ENCODE measurements at regions not wholly inside any gene's neighbourhood (a gene's known extent, or its start where the extent isn't known, plus 50 kb on each side); places are given as distances from the start of the nearest gene placed in this dataset.
"Not testable (repeated sequence)": the region's sequence is repeated elsewhere in the genome, so short reads cannot be mapped to it uniquely, and the experiment has no call there.

DNA sequence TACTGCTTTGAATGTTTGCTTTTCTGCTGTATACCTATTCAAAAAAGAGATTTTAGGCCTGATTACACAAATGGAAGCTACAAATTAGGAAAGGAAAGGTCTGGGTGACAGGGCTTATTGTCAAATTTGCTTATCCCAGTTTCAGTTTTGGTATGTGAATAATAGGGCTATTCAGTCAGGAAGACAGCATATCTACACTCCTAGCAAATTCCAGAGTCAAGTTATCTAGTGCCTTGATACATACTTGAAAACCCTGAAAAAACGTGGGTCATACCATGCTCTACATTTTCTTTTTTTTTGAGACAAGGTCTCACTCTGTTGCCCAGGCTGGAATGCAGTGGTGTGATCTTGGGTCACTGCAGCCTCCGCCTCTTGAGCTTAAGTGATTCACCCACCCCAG is 59.2 kb upstream of the CCDC180 start:
- DNase-seq = not testable (repeated sequence)

- DNase-seq = no peak
Observed at GRCh38 chr9:97243606-97244005, 63.9 kb upstream of the CCDC180 start.

- not testable (repeated sequence) for DNase-seq
Observed at GRCh38 chr9:97241430-97241829, 66.0 kb upstream of the CCDC180 start.

DNA sequence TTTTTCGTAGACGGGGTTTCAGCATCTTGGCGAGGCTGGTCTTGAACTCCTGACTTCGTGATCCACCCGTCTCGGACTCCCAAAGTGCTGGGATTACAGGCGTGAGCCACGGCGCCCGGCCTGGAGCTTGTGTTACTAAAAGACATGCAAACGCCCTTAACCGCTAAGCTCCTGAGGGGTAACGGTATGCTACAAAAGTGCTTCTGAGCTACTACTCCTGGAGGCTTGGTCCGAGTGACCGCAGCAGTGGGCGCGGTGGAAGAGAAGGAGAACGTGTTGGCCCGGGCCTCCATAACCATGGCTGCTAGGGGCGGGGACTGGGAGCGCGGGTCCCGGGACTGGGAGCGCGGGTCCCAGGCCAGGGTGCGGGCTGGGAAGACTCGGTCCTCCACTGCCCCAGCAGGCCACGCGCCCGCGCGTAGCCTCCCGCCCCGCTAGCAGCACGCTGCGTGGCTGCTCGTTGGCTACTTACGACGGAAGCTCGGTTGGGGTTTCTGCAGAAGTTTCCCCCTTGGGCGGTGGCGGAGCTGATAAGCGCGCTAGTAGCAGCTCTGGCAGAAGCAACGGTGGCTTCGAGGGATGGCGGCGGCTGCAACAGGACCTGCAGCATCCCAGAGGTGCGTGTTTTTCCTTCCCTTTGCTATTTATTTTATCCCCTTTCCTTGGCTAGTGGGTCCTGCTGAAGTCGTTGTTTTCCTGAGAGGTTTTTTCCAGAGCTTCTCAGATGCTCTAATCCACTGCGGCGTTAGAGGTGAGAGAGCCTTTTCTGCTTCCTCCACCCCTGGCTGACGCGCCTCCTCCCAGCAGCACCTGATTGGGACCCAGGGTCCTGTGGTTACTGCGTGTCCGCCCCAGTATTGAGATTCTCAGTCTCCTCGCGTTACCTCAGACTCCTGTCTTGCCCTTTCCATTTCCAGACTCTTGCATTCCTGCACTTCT is 69.2 kb upstream of the CCDC180 start:
- DNase-seq = peak; percentile 63

DNA sequence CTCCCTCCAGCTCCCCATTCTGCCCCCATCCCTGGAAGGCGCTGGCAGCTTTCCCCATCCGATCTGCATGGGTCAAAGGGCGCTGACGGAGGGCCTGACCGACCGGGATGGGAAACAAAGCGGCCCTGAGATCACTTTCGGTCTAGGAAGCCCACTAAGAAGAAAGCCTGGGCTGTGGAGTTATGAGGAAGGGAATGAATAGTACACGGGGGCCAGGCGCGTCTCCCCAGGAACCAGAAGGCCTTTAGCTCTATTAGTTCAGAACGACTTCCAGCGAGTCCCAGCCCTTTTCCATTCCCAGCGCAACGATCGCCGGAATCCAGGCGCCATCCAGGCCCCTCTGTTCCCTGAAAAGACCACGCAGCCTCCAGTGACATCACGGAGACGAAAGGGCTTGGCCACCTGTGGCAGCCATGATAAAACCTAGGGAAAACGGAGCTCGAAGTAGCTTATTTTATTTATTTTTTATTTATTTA is 70.1 kb upstream of the CCDC180 start:
- DNase-seq = no peak

DNA sequence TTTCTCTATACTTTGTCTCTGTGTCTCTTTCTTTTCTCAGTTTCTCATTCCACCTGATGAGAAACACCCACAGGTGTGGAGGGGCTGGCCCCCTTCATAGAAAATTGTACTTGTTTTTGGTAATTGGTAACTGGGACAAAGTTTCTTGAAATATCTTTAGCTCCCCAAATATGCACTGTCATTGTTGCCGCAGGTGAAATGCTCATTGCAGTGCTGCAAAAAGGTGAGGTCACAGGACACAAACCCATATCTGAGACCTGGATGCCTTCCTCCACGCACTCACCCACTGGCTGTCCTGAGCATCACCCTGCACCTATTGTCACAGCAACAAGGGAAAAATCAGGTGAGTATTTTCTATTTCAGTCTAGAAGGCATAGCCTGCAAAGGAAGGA is 74.5 kb upstream of the CCDC180 start:
- not testable (repeated sequence) for DNase-seq

GRCh38 chr9:97232060-97233008 is 75.1 kb upstream of the CCDC180 start:
- peak; percentile 3 for DNase-seq

GRCh38 chr9:97222393-97222792 is 85.1 kb upstream of the CCDC180 start:
- DNase-seq = not testable (repeated sequence)

- peak; percentile 43 for DNase-seq
Observed at GRCh38 chr9:97221478-97222355, 85.7 kb upstream of the CCDC180 start.

DNA sequence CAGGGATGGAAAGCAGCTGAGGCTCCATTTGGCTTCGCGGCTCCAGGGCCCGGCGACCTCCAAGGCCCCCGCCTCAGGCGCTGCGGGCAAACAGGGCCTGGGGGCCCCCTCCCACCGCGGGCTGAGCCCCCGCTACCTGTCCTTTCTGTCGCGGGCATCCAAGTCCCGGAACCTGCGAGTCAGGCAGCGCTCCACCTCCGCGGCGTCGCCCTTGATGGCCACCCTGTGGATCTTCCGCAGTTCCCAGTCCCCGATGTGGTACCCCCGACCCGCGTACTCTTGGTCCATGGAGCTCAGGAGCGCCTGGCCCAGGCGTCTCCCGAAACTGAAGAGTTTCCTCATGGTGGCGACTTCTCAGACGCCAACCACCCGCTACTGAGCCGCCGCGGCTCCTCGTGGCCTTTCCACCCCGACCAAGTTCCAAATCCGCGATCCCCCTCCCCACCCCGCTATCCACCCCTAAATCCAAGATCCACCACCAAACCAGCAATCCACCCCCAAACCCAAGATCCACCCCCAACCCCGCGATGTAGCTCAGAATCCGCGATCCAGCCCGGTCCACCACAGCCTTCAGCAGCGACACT is 86.5 kb upstream of the CCDC180 start:
- DNase-seq = no peak

GRCh38 chr9:97220396-97220795 is 87.1 kb upstream of the CCDC180 start:
- not testable (repeated sequence) for DNase-seq

DNA sequence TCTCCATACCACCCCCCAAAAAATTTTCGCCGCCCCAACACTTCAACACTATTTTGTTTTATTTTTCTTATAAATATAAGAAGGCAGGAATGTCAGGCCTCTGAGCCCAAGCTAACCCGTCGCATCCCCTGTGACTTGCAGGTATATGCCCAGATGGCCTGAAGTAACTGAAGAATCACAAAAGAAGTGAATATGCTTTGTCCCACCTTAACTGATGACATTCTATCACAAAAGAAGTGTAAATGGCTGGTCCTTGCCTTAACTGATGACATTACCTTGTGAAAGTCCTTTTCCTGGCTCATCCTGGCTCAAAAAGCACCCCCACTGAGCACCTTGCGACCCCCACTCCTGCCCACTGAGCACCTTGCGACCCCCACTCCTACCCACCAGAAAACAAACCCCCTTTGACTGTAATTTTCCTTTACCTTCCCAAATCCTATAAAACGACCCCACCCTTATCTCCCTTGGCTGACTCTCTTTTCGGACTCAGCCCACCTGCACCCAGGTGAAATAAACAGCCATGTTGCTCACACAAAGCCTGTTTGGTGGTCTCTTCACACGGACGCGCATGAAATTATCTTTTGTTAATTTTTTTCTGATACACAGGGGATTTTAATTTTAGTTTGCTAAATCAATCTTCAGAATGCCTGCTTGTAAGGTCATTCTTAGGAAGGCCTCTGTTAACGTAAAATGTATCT is 87.9 kb upstream of the CCDC180 start:
- DNase-seq = not testable (repeated sequence)

DNA sequence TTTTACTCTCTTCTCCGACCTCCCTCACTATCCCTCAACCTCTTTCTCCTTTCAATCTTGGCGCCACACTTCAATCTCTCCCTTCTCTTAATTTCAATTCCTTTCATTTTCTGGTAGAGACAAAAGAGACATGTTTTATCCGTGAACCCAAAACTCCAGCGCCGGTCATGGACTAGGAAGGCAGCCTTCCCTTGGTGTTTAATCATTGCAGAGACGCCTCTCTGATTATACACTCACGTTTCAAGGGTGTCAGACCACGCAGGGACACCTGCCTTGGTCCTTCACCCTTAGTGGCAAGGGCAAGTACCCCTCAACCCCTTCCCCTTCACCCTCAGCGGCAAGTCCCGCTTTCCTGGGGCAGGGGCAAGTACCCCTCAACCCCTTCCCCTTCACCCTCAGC is 92.3 kb upstream of the CCDC180 start:
- not testable (repeated sequence) for DNase-seq

DNA sequence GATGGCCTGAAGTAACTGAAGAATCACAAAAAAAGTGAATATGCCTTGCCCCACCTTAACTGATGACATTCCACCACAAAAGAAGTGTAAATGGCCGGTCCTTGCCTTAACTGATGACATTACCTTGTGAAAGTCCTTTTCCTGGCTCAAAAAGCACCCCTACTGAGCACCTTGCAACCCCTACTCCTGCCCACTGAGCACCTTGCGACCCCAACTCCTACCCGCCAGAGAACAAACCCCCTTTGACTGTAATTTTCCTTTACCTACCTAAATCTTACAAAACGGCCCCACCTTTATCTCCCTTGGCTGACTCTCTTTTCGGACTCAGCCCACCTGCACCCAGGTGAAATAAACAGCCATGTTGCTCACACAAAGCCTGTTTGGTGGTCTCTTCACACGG is 92.9 kb upstream of the CCDC180 start:
- not testable (repeated sequence) for DNase-seq

DNA sequence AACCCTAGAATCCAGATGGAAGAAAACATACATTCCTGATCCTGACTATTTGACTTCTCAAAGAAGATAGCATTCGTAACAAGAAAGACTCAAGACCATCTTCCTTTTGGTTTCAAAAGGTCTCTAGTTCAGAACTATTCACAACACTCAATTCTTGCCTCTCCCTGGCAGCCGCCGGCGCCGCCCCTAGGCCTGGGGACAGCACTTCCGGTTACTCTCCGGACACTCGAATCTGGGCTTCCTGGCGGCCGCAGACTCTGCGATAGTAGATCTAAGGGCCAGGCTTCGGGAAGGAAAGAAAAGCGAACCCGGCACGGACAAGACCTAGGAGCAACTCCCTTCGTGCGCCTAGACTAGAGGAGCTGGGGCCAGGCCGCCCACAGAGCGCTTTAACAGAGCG is 107.8 kb upstream of the CCDC180 start:
- not testable (repeated sequence) for DNase-seq

GRCh38 chr9:97193767-97194166 is 113.7 kb upstream of the CCDC180 start:
- not testable (repeated sequence) for DNase-seq

GRCh38 chr9:97188545-97188944 is 118.9 kb upstream of the CCDC180 start:
- DNase-seq = peak; percentile 3

- DNase-seq = not testable (repeated sequence)
Observed at GRCh38 chr9:97187706-97188105, 119.8 kb upstream of the CCDC180 start.

DNA sequence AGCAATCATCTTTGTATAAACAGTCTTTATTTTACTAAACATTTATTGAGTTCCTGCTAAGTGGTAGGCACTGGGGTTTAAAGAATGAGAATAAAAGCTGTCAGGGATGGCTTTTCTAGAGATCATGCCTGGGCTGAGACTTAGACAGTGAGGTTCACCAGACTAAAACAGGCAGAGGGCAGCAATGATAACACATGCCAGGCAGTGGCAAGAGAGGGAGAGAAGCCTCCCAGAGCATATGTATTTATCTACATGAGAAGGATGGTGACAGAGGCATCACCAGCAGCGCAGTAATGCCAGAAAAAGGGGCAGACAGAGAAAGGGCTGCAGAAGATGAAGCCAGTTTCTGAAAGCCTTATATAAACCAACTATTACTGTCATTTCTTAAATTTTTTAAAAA is 121.0 kb upstream of the CCDC180 start:
- no peak for DNase-seq

DNA sequence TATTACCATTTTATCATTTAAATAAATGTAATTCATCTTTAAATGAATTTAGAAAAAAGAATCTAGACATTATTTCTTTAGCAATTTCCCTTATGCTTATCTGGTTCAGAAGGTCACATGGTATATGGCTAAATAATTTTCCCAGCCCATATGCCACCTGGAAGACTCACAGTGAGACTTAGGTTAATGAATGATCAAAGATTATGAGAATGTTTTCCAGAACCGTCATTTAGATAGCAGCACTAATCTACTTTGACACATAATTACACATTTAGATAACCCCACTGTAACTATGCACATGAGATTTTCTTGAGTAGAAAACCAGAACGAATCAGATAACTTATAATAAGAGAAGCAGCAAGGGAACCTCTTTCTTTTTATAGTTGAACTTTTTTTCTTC is 124.9 kb upstream of the CCDC180 start:
- DNase-seq = not testable (repeated sequence)

- no peak for DNase-seq
Observed at GRCh38 chr9:97179616-97180015, 127.8 kb upstream of the CCDC180 start.
